WTC11 (cell line): ENCODE measurements at regions not wholly inside any gene's neighbourhood (a gene's known extent, or its start where the extent isn't known, plus 50 kb on each side); places are given as distances from the start of the nearest gene placed in this dataset.

Experiments
- ARID4B ChIP-seq: sonication (generic); formaldehyde crosslinking; IDR thresholded peaks from 2 replicates; pipeline ENCODE4 v1.8.0; 2023; ENCODE audit warnings: missing genetic modification reagents, mild to moderate bottlenecking, borderline replicate concordance
- CREB1 ChIP-seq: sonication (generic); formaldehyde crosslinking; IDR thresholded peaks from 2 replicates; pipeline ENCODE4 v1.8.0; 2023; ENCODE audit warnings: mild to moderate bottlenecking, missing genetic modification reagents
- CTCF ChIP-seq: fragments of 200-600 bp; IDR thresholded peaks from 2 replicates; pipeline ENCODE4 v1.8.0; 2022; ENCODE audit warnings: antibody characterized with exemption
- EMX1 ChIP-seq: fragments of 250-450 bp; sonication (Bioruptor Pico); IDR thresholded peaks from 2 replicates; pipeline ENCODE4 v1.8.0; 2021; ENCODE audit warnings: mild to moderate bottlenecking
- NR1H2 ChIP-seq: sonication (generic); formaldehyde crosslinking; IDR thresholded peaks from 2 replicates; pipeline ENCODE4 v1.9.0; 2021; ENCODE audit warnings: mild to moderate bottlenecking, moderate library complexity, missing genetic modification reagents
- ZNF263 ChIP-seq: sonication (generic); formaldehyde crosslinking; IDR thresholded peaks from 2 replicates; pipeline ENCODE4 v1.8.1; 2022; ENCODE audit warnings: low read depth, mild to moderate bottlenecking, moderate library complexity, missing genetic modification reagents
- TF ChIP-seq, protein P1 (sequence below): sonication (generic); formaldehyde crosslinking; IDR thresholded peaks from 2 replicates; pipeline ENCODE4 v1.8.1; 2023; ENCODE audit warnings: mild to moderate bottlenecking, missing genetic modification reagents

DNA sequence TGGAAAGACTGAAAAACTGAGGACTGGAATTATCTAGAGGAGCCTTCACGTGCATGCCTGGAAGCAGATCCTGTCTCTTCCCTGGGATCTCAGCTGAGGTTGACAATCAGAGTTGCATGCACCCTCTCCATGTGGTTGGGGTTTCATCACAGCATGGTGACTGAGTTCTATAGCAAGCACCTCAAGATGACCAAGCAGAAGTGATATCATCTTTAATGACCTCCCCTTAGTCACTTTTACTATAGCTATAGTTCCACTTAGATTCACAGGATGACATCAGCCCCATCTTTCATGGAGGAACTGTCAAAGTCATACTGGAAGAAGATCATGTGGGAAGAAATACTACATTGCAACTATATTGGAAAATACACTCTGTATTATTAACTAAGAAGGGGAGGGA is 105.8 kb upstream of the ATXN7L3B start:
- TF ChIP-seq, protein P1, sequence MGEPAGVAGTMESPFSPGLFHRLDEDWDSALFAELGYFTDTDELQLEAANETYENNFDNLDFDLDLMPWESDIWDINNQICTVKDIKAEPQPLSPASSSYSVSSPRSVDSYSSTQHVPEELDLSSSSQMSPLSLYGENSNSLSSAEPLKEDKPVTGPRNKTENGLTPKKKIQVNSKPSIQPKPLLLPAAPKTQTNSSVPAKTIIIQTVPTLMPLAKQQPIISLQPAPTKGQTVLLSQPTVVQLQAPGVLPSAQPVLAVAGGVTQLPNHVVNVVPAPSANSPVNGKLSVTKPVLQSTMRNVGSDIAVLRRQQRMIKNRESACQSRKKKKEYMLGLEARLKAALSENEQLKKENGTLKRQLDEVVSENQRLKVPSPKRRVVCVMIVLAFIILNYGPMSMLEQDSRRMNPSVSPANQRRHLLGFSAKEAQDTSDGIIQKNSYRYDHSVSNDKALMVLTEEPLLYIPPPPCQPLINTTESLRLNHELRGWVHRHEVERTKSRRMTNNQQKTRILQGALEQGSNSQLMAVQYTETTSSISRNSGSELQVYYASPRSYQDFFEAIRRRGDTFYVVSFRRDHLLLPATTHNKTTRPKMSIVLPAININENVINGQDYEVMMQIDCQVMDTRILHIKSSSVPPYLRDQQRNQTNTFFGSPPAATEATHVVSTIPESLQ (CRISPR knock-in tag) = no peak
- TF ChIP-seq ARID4B (CRISPR knock-in tag) (no peak), CTCF (no peak), ZNF263 (CRISPR knock-in tag) (no peak), CREB1 (no peak), EMX1 (CRISPR knock-in tag) (no peak), NR1H2 (CRISPR knock-in tag) (no peak)
